ENCODE measurements at regions not wholly inside any gene's neighbourhood (a gene's known extent, or its start where the extent isn't known, plus 50 kb on each side); places are given as distances from the start of the nearest gene placed in this dataset.

DNA sequence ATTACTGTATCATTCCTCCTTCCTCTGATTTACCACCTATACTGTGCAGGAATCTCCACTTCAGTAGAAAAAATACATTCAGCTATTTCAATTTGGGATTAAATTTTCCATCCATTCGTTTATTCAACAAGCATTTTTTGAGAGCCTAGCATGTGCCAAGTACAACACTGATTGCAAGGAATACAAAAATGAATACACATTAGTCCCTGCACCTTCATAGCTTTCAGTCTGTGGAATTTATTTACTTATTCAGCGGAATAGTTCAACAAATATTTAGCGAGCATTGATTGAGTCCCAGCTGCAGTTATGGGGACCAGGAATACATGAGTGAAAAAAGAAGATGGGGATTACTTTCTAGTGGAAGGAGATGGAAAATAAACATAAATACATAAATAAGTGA lies 606.8 kb upstream of the TBL1XR1 start:
- TF ChIP-seq, protein P1, sequence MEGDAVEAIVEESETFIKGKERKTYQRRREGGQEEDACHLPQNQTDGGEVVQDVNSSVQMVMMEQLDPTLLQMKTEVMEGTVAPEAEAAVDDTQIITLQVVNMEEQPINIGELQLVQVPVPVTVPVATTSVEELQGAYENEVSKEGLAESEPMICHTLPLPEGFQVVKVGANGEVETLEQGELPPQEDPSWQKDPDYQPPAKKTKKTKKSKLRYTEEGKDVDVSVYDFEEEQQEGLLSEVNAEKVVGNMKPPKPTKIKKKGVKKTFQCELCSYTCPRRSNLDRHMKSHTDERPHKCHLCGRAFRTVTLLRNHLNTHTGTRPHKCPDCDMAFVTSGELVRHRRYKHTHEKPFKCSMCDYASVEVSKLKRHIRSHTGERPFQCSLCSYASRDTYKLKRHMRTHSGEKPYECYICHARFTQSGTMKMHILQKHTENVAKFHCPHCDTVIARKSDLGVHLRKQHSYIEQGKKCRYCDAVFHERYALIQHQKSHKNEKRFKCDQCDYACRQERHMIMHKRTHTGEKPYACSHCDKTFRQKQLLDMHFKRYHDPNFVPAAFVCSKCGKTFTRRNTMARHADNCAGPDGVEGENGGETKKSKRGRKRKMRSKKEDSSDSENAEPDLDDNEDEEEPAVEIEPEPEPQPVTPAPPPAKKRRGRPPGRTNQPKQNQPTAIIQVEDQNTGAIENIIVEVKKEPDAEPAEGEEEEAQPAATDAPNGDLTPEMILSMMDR (IDR thresholded peaks at IDR 0.05), result no peak

DNA sequence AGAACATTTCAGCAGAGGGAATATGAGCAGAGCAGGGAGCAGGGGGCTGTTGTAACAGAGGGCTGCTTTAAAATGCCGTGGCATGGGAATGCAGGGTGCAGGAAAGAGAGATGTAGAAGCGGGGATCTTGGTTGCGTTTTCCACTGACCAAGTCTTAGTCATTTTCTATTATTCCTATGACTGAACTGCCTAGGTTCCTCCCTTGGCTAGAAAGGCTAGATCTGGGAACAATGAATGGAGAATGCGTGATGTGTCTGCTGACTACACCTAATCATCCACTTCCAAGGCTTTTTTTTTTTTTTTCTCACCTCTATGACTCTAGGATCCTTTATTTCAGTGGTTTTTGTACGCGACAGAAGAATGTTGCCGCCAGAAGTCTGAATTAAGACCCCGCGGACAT lies 607.4 kb upstream of the TBL1XR1 start:
- TF ChIP-seq, protein P1 (IDR thresholded peaks at IDR 0.05), result no peak

DNA sequence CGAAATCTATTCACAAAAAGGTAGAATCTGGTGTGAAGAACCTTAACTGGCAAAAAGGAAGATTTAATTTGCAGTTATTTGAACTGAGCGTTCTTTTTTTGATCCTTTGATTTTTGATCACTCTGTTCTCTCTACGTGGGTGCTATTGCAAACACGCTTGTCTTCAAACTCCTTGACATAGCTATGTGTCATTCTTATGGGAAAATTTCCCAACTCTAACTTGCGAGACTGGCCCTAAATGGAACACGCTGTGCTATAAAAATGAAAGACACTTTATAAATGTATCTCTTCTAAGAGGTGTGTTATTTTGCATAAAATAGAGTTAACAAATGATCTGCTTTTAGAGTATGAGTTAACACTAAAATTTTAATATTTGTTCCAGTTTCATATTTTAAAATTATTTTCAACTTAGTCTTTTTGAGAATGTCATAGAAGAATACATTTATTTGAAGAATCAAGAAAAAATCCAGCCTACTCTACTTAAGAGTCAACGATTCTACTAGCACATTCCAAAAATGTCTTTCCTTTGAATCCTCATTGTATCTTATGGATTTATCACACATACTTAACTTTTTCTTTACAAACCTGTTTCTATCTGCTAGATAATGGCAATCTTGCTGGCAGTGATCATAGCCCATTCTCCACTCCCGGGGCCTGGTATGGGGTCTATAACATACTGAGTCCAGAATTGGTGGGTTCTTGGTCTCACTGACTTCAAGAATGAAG lies 610.0 kb upstream of the TBL1XR1 start:
- TF ChIP-seq, protein P1 (IDR thresholded peaks at IDR 0.05), result no peak

DNA sequence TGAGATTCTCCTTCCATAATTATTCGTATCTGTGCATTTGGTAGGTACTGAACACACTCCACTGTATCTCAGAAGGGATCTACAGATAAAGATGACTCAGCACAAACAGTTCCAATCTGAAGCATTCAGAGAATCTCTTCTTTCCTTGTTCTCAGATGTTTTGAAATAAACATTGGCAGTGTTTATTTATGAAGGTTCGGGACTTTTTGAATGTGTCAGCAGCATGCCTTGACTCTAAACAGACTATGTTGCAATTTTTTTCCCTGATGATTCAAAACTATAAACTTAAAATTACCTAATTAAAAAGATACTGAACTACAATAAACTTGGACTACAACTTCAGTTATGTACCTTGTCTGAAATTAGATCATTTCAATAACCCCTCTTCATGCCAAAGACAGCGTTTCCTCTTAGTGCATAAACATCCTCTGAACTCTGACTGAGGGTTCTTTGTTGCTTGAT lies 612.9 kb upstream of the TBL1XR1 start:
- TF ChIP-seq, protein P1 (IDR thresholded peaks at IDR 0.05), result no peak

DNA sequence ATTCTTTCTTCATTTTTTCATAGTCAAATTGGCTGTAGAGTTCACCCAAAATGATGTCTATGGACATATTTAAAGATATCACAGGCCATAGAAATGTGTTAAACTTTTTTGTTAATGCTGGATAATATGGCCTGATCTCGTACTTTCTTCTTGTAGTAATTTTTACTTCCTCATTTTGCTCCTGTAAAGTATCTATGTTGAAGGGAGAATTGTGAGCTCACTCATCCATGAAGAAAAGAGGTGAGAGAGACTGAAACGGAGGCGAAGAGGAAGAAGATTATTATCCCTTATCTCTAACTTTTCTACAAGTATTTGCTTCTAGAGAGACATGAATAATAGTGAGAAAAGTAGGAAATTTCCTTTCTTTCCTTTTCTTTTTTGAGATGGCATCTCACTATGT lies 613.8 kb upstream of the TBL1XR1 start:
- TF ChIP-seq, protein P1 (IDR thresholded peaks at IDR 0.05), result no peak

DNA sequence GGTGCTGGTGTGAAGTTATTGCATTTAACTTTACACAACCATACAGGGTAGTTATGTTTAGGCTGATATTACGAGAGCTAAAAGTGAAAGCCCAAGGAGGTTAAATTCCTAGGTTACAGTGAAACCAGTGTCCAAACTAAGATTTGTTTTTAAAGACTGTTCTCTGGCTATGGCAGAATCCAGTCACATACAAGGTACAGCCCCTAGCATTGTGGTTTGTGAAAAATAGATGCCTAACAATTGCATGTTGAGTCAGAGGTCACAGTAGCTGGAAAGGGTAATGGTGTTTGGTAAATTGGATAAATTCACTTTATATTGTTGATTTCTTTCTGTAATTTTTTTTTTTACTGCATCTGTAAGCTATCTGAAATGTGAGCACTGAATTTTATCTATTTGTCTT lies 614.6 kb upstream of the TBL1XR1 start:
- TF ChIP-seq, protein P1 (IDR thresholded peaks at IDR 0.05), result no peak

DNA sequence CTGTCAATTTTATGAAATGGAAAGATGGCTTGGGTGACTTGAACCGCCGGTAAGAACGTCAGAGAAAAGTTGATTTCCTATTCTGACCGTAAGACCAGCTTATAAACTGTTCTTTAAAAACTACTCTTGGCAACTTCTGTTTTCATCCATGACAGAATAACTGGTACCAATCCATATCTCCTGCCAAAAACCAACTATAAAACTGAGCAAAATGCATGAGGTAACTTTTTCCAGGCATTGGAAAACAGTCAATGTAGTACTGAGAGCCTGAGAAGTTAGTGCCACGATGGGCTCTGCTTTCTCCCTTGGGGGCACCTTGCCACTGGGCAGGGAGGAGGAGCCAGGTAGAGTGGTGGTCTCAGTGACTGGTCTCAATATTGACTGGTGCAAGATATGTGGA lies 615.2 kb upstream of the TBL1XR1 start:
- TF ChIP-seq, protein P1 (IDR thresholded peaks at IDR 0.05), result no peak

DNA sequence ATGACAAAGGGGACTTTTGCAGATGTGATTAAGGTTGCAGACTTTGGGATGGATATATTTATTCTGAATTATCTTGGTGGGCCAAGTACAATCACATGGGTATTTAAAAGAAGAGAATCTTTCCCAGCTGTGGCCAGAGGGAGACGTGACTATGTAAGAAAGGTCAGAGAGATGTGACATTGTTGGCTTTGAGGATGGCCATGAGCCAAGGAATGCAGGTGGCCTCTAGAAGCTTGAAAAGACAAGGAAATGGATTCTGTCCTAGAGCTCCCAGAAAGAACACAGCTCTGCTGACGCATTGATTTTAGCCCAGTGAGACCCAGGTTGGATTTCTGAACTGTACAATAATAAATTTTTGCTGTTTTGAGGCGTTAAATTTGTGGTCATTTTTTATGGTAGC lies 616.0 kb upstream of the TBL1XR1 start:
- TF ChIP-seq, protein P1 (IDR thresholded peaks at IDR 0.05), result no peak

Measured in LNCAP (cell line).